RKO (cell line): ENCODE measurements at regions not wholly inside any gene's neighbourhood (a gene's known extent, or its start where the extent isn't known, plus 50 kb on each side); places are given as distances from the start of the nearest gene placed in this dataset.

Experiments
- DNase-seq: peaks from one replicate; pipeline ENCODE4 v3.0.0-alpha.2; 2016; ENCODE audit warnings: low spot score

- no peak for DNase-seq
These were observed 101.0 kb upstream of the LINGO1 start for GRCh38 chr15:77733579-77734300.

GRCh38 chr15:77732514-77733335, 100.0 kb upstream of the LINGO1 start:
- no peak for DNase-seq

- DNase-seq = no peak
These were observed 99.2 kb upstream of the LINGO1 start for GRCh38 chr15:77731945-77732344.

- DNase-seq = no peak
These were observed 98.4 kb upstream of the LINGO1 start for GRCh38 chr15:77731067-77731466.

GRCh38 chr15:77727635-77728304, 95.1 kb upstream of the LINGO1 start:
- DNase-seq = no peak

GRCh38 chr15:77724715-77725114, 92.0 kb upstream of the LINGO1 start:
- no peak for DNase-seq

- DNase-seq = no peak
These were observed 91.0 kb upstream of the LINGO1 start for GRCh38 chr15:77723756-77724155.

- DNase-seq = no peak
These were observed 90.2 kb upstream of the LINGO1 start for GRCh38 chr15:77722759-77723460.

- DNase-seq = no peak
These were observed 89.3 kb upstream of the LINGO1 start for GRCh38 chr15:77721963-77722362.

GRCh38 chr15:77720655-77721054, 87.9 kb upstream of the LINGO1 start:
- DNase-seq = no peak

- no peak for DNase-seq
These were observed 87.5 kb upstream of the LINGO1 start for GRCh38 chr15:77720173-77720572.

- DNase-seq = no peak
These were observed 86.7 kb upstream of the LINGO1 start for GRCh38 chr15:77719450-77719849.

- no peak for DNase-seq
These were observed 84.8 kb upstream of the LINGO1 start for GRCh38 chr15:77717333-77717990.

GRCh38 chr15:77716632-77717332, 84.1 kb upstream of the LINGO1 start:
- no peak for DNase-seq

GRCh38 chr15:77715860-77716259, 83.1 kb upstream of the LINGO1 start:
- DNase-seq = no peak

GRCh38 chr15:77715051-77715450, 82.3 kb upstream of the LINGO1 start:
- DNase-seq = no peak

GRCh38 chr15:77714555-77714954, 81.8 kb upstream of the LINGO1 start:
- DNase-seq = no peak

GRCh38 chr15:77714023-77714422, 81.3 kb upstream of the LINGO1 start:
- no peak for DNase-seq

GRCh38 chr15:77713281-77713680, 80.6 kb upstream of the LINGO1 start:
- no peak for DNase-seq

GRCh38 chr15:77712438-77712837, 79.7 kb upstream of the LINGO1 start:
- DNase-seq = no peak

GRCh38 chr15:77710637-77711036, 77.9 kb upstream of the LINGO1 start:
- DNase-seq = no peak
